ENCODE measurements at regions not wholly inside any gene's neighbourhood (a gene's known extent, or its start where the extent isn't known, plus 50 kb on each side); places are given as distances from the start of the nearest gene placed in this dataset.

- no peak for TF ChIP-seq CTCF (IDR thresholded peaks at IDR 0.05)
- no peak for TF ChIP-seq EP300 (IDR thresholded peaks at IDR 0.05)
- no peak for TF ChIP-seq POLR2A (IDR thresholded peaks at IDR 0.05)
These were observed 163.0 kb upstream of the TBL1X start for GRCh38 chrX:9301836-9302235.
